Tibial nerve (tissue), 4 donors: ENCODE measurements at regions not wholly inside any gene's neighbourhood (a gene's known extent, or its start where the extent isn't known, plus 50 kb on each side); places are given as distances from the start of the nearest gene placed in this dataset.

Experiments used
- CTCF ChIP-seq, 5 experiments: fragments of 200-600 bp in 3 of 5; fragments of 450-650 bp in 2 of 5; sonication (generic) in 3 of 5; IDR thresholded peaks; one replicate each; pipeline ENCODE4 v1.5.1; 2016 to 2019; ENCODE audit warnings: antibody characterized with exemption in 5 of 5, mild to moderate bottlenecking in 3 of 5, moderate library complexity in 2 of 5
- EP300 ChIP-seq, 2 donors: sonication (generic); formaldehyde crosslinking; IDR thresholded peaks; one replicate each; pipeline ENCODE4 v1.6.1; 2017; ENCODE audit warnings: antibody characterized with exemption in 2 of 2, mild to moderate bottlenecking in 1 of 2
- POLR2A ChIP-seq, 2 donors: fragments of 450-650 bp; IDR thresholded peaks; one replicate each; pipeline ENCODE4 v1.6.1; 2017; ENCODE audit warnings: antibody characterized with exemption in 2 of 2, mild to moderate bottlenecking in 2 of 2, moderate library complexity in 2 of 2

- no peak for TF ChIP-seq CTCF (IDR thresholded peaks at IDR 0.05)
- TF ChIP-seq EP300 (IDR thresholded peaks at IDR 0.05): no peak
- TF ChIP-seq POLR2A (IDR thresholded peaks at IDR 0.05): no peak
Observed at GRCh38 chr7:35516498-35516897, 178.4 kb downstream of the HERPUD2 start.
